ENCODE measurements at regions not wholly inside any gene's neighbourhood (a gene's known extent, or its start where the extent isn't known, plus 50 kb on each side); places are given as distances from the start of the nearest gene placed in this dataset.
A peak's percentile ranks its signal among the peaks of the same experiment; 100 is the strongest.

DNA sequence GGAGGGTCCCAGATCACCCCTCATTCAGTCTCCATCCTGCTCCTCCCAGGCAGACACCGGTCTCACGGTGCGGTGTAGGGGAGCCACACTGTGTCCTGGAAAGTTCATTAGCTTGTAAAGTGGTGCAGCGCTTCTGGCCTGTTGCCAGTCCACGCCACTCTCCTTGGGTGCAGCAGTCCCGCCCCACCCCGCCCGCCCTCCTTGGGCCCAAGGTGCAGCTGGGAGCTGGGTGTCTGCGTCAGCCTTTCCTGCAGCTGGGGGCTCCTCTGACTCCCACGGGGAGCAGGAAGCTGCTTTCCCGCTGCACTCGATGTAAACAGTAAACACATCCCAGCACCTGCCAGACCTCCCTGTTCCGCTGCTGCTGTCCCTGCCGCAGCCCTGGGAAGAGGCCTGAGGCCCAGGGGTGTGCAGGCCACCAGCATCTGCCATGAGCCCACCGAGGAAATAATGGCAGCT is 53.8 kb upstream of the ASB18 start:
- no peak for DNase-seq

DNA sequence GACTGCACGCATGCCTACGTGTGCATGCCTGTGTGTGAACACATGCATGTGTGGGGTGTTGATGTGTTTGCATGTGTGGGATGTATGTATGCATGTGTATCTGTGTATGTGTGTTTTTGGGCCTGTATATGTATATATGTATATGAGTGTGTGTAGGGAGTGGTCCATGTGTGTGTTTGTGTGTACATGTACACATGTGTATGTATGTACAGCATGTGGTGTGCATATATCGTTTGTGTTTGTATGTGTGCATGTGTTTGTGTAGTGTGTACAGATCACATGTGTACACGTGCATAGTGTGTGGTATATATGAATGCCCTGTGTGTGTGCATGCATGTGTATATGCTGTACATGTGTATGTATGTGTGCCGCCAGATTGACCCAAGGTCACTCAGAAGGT is 54.2 kb upstream of the ASB18 start:
- DNase-seq, result no peak

DNA sequence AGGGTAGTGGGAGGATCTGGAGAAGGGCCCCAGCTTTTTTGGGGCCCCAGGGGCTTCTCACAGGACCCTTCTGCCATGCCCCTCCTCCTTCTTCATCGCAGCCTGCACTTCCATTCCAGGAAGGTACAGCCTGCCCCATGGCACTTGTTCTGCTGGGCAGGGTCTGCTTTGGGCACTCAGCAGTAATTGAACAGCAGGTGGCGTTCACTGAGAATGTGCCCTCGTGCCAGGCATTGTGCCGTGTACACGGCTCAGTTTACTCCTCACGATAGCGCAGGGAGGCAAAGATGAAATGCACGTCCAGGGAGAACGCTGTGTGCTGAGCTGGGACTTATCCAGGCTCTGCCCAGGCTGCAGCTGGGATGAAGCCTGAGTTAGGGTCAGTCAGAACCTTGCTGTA is 54.8 kb upstream of the ASB18 start:
- DNase-seq, result no peak

DNA sequence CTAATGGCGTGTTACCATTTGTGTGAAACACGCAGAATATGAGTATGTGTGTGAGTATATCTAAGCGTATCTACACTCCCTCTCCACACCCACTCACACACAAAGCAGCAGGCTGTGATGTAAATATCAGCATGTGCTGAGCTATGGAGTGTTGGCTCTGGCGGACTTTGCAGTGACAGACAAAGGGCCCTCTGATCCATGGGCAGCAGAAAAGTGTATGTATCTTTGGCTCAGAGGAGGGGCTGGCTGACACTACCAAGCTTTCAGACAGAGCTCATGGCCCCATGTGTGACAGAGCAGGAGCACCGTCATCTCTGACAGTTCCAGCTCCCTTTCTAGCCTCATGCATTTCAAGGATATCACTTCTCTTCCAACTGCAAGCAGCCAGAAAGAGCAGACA is 57.2 kb upstream of the ASB18 start:
- no peak for DNase-seq

DNA sequence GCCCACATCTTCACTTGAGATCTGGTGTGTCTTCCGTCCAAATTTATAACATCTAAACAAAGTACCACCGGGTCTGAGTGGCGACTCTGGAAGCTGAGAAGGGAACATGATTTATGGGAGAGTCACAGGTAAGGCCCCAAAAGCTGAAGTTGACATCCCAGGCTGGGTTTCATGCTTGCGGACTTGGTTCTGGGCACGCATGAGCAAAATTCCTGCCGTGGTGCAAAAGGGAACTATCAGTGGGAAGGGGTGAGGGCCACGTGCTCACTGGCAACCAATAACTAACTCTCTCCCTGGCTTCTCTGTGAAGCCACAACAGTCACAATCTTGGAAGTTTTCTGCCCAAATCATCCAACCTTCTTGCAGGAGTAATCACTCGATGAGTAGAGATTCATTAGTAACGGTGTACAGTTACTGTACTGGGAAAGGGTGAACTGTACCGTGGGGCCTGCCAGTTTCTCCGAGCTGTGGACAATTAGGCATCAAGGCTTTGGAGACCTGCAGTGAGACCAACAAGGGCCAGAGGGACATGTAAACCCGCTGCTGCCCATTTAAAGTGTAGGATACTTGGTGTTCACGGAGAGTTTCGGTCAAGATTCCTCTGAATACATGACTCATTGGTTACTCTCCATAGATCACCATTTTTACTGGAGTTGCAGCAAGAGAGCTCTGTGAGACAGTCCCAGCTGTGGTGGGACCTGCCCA is 69.4 kb upstream of the ASB18 start:
- no peak for DNase-seq

DNA sequence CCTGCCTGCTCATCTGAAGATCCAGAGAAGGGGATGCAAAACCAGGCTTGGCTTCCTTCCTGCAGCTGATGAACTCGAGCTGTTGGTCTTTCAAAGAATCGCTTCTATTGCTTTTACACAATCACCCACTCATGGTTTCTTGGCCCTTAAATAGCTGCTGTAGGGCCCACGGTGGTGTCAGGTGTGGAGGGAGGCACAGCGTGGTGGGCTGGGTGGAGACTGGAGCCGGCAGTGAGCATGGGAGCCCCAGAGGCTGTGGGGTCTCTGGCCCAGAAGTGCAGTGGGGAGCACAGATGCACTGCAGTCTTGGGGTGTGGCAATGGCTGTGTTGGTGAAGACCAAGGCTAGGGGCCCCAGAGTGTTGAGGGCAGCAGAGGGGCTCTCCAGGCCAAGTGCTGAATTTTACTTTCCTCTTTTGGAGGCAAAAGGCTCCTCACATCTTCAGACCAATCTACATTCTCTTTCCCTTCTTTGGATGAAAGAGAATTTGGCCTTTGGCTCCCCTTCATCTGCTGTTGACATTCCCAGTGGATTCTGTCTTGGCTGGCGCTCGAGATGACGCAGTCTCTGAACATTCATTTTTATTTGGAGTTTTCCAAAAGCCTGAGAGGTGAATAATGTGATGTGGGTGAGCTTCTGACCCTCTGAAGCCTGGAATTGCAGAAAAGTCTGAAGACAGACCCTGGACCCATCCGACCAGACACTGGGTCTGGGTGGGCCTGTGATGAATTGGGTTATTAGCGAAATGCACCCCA is 70.1 kb upstream of the ASB18 start:
- DNase-seq, result no peak

DNA sequence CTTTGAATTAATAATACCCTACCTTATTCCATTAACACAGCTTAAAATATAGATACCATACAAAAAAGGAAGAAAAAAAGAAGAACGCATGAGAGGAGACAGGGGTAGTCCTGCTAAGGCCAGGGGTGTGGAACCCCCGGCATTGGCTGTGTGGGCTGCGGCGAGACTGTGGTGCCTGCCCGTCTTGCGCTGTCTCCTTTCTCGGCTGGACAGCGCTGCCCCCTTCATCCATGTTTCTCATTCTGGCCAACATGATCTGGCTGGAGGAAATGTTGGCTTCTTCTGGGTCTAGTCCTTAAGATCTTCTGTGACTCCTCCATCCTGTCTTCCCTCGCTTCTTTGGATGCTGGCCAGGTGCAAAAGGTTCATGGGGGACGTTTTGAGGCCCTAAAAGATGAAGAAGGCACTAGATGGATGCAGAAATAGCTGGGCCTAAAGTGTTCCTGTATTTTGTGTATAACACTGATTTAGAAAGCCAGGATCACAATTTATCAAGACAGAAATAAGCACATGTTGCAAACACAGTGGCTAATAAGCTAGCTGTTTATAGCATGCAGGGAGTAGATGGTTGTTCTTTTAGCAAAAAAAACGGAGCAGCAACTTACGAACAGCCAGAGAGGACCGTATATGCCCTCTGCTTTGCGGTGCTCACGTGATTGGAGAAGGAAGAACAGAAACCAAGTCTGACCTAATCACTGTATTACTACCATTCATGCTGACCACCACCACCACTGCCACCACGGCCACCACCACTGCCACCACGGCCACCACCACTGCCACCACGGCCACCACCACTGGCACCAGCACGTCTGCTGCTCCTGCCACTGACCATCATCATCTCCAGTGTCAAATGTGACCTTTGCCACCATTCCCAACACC is 71.7 kb upstream of the ASB18 start:
- DNase-seq, result no peak

DNA sequence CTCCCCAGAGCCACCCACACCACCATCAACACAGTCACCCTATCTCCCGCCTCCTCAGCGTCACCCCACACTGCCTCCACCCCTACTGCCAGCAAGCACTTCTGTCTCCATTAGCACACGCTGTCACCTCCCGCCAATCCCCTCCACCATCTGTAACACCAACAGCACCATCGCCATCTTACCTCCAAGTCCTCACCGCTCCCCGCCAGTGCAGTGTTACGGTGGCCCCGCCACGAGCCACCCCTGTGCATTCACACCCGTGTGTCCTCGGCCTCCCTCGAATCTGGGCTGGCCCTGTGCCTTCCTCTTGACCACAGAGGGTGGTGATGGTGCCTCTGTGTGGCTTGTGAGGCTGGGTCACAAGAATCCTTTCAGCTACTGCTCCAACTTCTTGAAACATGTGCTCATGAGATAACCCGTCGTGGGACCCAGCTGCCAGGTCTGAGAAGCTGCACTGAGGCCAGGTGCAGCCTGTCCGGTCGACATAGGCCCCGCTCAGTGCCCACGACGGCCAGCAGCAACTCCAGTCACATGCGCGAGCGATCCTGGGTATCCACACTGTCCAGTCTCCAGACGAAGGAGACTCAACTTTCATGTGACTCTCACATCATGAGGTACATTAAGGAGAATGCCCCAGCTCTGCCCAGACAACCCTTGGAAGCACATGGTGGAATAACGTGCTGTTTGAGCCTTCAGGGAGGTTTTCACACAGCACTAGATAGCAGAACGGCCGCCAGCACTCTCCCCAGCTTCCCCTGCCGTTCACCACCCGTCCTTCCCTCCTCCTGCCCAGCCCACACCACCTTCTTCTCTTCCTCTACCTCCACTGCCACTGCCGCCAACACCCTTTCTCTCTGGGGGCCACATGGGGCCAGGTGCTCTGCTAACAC is 72.6 kb upstream of the ASB18 start:
- no peak for DNase-seq

DNA sequence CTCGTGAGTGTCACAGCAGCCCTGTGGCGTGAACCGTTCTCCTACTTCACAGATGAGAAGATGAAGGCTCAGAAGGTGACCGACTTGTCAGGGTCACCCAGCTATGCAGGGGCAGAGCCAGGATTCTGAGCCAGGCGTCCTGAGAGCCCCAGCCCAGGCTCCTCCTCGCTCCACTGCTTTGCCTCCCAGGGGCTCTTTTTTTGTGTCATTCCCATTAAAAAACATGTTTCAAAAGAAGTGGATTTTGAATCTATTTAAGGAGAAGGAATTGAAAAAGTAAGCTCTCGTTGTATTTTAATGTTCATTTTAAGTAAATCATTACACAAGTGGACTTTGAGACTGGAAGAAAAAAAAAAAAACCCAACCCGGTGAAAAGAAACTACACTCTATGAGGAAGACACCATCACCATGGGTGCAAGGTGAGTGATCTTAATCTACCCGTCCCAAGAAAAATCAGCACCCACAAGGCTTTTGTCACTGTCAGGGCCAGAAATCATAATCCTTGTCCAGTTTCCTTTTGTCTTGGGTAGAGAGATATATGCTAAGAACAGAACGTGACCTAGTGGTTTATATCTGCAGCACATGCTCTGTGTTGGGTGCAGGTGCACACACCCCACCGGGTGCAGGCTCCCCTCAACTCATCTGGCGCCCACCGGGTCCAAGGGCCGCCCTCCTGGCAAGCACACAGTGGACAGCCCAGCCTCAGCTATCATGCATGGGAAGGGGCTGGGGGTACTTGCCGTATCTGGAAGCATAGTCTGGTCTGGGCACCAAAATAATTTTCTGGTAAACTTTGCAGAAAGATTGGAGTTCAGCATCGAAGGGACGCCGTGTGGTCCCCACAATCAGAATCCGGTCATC is 73.5 kb upstream of the ASB18 start:
- no peak for DNase-seq

DNA sequence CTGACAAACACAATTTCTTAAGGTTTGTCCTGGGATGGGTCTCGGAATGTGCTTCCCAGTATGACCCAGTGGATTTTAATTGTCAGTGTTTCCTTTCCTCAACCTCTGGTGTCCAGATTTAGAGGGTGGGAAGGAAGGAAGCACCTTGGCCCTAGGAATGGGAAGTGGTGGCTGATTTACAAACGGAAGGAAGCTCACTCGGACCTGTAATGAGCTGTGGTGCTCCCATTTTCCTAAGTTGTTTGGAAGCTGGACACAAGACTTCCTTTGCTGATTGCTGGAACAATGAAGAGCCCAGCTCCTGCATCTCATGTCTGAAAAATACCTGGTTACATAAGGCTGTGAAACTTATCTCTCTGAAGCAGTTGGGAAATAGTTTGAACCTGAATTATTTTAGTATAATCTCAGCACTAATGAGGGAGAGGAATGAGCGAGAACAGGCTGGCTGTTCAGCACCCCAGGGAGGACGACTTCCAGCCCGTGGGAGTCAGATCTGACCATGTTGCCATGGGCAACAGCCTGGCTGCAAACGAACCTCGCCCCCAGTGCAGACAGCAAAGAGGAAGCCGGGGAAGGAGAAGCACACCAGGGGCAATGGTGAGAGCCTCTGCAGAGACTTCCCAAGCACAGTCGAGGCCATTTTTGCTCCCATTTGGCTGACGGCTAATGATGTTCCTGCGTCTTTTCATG is 74.4 kb upstream of the ASB18 start:
- DNase-seq, result peak; percentile 14

DNA sequence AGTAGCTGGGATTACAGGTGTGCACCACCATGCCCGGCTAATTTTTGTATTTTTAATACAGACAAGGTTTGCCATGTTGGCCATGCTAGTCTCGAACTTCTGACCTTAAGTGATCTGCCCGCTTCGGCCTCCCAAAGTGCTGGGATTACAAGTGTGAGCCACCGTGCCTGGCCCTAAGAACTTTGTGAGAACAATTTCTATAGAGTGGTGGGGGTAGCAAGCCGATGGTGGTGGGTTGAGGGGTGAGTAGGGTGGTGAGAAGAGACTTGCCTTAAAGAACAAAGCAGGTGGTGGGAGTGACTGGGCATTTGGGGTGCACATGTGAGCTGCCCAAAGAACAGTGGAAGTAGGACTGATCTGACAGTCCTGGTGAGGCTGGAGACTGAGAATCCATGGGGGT is 76.0 kb upstream of the ASB18 start:
- DNase-seq, result no peak

DNA sequence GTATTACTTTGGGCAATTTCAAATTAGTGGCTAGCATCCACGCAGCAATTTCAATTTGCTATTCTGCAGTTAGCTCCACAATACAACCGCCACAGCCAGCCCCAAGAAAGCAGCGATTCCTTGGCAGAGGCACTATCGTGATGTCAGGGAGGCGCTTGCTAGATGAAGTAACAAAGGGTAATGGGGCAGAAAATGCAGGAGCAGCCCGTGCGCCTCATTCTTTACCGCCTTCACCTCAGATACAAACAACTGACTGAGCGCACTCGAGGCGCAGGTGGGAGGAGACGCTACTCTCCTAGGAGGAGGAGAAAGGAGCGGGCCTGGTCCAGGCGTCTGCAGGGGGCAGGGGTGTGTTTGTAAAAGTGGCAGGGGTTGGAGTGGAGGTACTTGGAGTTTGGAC is 76.9 kb upstream of the ASB18 start:
- no peak for DNase-seq

DNA sequence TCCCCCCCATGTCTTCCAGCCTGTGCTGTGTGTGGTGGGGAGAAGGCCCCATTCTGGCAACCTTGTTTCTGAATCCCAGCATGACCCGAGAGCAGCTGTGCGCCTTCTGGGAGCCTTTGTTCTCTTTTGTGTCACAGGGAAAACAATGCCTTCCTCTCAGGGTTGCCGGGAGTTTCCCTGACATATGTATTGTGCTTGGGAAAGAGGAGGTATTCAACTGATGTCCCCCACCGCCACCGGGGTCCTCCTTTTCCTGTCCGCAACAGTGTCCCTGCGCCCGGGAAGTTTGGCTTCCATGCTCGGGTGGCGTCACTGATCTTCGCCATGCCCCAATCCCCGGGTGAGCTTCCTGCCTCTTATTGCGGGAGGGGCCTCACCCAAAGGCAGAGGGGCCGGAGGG is 77.5 kb upstream of the ASB18 start:
- DNase-seq, result no peak

DNA sequence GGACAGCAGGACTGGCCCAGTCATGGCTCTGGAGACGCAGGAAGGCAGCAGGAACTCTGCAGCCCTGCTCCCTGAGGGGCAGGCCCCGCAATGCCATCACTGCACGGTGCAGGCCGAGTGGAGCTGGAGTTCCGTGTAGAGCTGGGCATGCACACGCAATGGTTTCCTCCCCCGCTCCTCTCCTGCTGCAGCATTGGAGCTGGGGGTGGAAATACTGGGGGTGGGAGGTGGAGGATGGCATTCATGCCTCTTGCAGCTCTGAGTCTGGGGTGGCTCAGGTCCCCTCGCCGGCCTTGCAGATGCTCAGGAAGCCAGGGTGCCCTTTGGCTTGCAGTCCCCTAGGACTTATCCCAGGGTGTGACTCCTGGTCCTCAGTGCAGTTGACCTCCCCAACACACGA is 78.3 kb upstream of the ASB18 start:
- no peak for DNase-seq

DNA sequence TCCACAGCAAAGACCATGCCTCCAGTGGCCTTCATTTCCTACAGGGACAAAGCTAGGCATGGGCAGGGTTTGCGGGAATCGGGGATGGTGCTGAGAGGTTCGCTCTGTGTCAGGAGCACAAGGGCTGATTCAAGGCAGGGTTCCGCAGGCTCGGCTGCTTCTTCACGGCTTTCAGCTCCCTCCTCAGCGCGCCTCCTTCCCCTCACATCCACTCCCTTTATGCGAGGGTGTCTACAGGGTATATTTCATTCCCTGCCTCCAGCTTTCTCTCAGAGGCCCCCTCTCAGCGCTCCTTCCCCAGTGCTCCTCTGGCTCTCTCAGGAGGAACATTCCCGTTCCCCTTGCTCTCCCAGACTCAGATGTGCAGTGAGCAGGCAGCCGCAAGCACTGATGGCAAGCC is 78.7 kb upstream of the ASB18 start:
- no peak for DNase-seq

DNA sequence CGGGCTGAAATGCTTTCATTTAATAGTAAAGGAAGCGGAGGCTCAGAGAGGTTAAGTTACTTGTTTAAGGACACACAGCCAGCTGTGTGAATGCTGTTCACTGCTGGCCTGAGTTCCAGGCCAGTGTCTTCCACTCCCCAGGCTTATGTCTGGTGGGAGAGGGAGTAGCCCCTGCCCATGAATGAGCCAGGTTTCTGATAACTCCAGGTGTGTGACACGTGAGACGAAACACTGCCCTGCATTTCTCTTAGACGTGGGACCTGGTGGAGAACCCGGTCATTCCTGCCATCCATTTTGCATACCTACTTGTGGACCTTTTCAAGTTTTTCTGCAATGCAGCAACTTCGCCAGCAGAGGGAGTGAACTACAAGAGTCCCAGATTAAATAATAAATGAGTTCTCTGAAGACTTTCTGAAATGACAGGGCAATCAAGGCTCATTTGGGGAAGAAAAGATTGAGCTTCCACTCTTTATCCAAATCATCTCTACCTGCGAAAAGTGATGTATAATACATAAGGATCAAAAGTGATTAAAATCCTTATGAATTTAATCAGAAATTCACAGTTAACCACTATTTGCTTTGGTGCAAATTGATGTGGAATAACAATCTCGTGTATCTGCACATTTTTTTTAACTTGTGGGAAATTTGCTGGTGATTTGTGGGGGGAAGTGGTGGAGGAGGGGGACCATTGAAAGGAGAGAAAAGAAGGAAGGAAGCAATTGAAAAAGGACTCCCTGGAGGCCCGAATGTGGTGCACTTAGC is 79.4 kb upstream of the ASB18 start:
- peak; percentile 65 for DNase-seq

DNA sequence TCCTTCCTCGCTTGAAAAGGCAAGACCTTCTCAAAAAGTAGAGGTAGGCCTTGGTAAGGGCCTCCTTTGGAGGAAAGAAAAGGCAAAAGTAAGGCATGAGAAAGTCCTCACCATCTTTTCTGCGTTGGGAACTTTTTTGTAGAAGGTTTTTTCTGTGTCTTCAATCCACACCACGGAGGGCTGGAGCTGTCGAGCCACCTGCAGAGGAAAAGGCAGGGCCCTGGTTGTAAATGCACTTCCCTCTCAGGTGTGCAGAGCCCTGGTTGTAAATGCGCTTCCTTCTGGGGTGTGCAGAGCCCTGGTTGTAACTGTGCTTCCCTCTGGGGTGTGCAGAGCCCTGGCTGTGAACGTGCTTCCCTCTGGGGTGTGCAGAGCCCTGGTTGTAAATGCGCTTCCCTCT is 80.2 kb upstream of the ASB18 start:
- DNase-seq, result no peak

DNA sequence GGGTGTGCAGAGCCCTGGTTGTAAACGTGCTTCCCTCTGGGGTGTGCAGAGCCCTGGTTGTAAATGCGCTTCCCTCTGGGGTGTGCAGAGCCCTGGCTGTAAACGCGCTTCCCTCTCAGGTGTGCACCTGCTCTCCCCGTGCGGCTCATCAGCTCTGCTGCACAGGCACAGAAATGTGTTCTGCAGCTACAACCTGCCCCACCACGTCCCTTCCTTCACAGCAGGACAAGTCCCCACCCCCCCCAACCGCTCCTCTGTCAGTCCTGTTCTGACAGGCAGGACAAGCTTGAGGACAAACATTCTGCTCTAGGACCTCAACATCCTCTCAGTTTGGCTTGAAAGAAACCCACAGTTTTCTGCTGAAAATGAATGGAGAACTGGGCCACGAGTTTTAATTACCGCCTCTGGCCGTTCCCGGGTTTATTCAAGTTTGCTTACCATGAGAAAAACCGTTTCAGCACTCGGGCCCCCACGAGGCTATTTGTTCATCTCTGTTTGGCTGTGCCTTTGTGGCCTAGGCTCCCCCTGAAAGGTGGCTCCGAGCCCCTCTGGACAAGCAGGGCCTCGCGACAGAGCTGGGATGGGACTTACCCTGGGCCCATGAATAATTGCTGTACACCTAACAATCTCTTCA is 81.0 kb upstream of the ASB18 start:
- DNase-seq, result no peak

DNA sequence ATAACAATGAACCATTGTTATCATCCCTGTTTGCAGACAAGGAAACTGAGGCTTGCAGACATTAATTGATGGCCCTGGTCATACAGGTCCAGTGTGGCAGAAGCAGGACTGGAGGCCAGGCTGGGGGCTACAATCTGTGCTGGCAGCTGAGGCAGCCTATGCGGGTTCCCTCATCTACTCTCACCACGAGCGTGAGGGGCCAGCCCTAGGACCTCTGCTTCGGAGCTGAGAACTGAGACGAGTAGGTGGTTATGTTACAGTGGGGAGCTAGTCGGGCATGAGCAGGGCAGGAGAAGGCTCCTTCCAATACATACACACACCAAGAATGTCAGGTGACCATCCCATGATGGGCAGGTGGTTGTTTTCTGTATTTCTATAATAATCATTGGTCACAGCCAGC is 82.2 kb upstream of the ASB18 start:
- DNase-seq, result no peak

DNA sequence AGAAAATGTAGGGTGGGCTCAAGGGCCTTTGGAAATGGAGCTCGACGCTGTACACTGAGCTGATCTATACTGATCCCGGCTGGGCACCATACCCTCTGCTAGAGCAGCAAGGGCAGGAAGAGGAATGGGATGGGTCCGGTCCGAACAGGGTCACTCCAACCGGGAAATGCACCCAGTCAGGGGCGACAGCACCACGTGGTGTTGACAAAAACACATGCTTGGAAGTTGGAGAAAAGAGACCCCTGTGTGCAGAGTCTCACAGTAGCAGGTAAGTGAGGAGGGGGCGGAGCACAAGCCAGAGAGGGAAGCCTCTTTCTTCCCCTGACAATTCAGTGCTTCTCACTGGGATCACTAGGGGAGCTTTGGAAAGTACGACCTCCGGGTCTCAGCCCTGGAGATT is 84.1 kb upstream of the ASB18 start:
- no peak for DNase-seq

All from NCI-H748 treated with DMSO at 0.1 percent for 48 hours (cell line).